Fibroblast of skin of right biceps (primary cell): ENCODE measurements at regions not wholly inside any gene's neighbourhood (a gene's known extent, or its start where the extent isn't known, plus 50 kb on each side); places are given as distances from the start of the nearest gene placed in this dataset.
"Not testable (repeated sequence)": the region's sequence is repeated elsewhere in the genome, so short reads cannot be mapped to it uniquely, and the experiment has no call there.

Experiments used
- DNase-seq: peaks from one replicate; pipeline ENCODE4 v3.0.0-alpha.2; 2013

GRCh38 chr1:88454781-88455180 is 229.3 kb upstream of the PKN2 start:
- no peak for DNase-seq

- no peak for DNase-seq
Observed at GRCh38 chr1:88455621-88456256, 228.3 kb upstream of the PKN2 start.

GRCh38 chr1:88457197-88457596 is 226.9 kb upstream of the PKN2 start:
- no peak for DNase-seq

GRCh38 chr1:88461007-88461406 is 223.1 kb upstream of the PKN2 start:
- DNase-seq: no peak

GRCh38 chr1:88462096-88462487 is 222.0 kb upstream of the PKN2 start:
- no peak for DNase-seq

GRCh38 chr1:88462488-88463261 is 221.4 kb upstream of the PKN2 start:
- DNase-seq: peak; percentile 52

GRCh38 chr1:88463401-88463985 is 220.6 kb upstream of the PKN2 start:
- DNase-seq: no peak

- no peak for DNase-seq
Observed at GRCh38 chr1:88466011-88466410, 218.1 kb upstream of the PKN2 start.

GRCh38 chr1:88466899-88467580 is 217.0 kb upstream of the PKN2 start:
- no peak for DNase-seq

GRCh38 chr1:88472298-88472697 is 211.8 kb upstream of the PKN2 start:
- no peak for DNase-seq

- DNase-seq: no peak
Observed at GRCh38 chr1:88472714-88473113, 211.4 kb upstream of the PKN2 start.

GRCh38 chr1:88474555-88475304 is 209.3 kb upstream of the PKN2 start:
- no peak for DNase-seq

GRCh38 chr1:88484881-88485280 is 199.2 kb upstream of the PKN2 start:
- DNase-seq: no peak

- peak; percentile 40 for DNase-seq
Observed at GRCh38 chr1:88488237-88488636, 195.8 kb upstream of the PKN2 start.

- DNase-seq: no peak
Observed at GRCh38 chr1:88490676-88491075, 193.4 kb upstream of the PKN2 start.

GRCh38 chr1:88499671-88500070 is 184.4 kb upstream of the PKN2 start:
- no peak for DNase-seq

GRCh38 chr1:88502886-88503285 is 181.2 kb upstream of the PKN2 start:
- DNase-seq: no peak

- DNase-seq: no peak
Observed at GRCh38 chr1:88503646-88504045, 180.4 kb upstream of the PKN2 start.

- DNase-seq: no peak
Observed at GRCh38 chr1:88504601-88505000, 179.5 kb upstream of the PKN2 start.

- DNase-seq: peak; percentile 50
Observed at GRCh38 chr1:88509379-88509778, 174.7 kb upstream of the PKN2 start.

- DNase-seq: no peak
Observed at GRCh38 chr1:88514544-88515060, 169.5 kb upstream of the PKN2 start.

GRCh38 chr1:88517499-88517898 is 166.6 kb upstream of the PKN2 start:
- not testable (repeated sequence) for DNase-seq

GRCh38 chr1:88519156-88519555 is 164.9 kb upstream of the PKN2 start:
- DNase-seq: peak; percentile 85
